Esophagus muscularis mucosa (tissue), 4 donors: ENCODE measurements at regions not wholly inside any gene's neighbourhood (a gene's known extent, or its start where the extent isn't known, plus 50 kb on each side); places are given as distances from the start of the nearest gene placed in this dataset.
"Not testable (repeated sequence)": the region's sequence is repeated elsewhere in the genome, so short reads cannot be mapped to it uniquely, and the experiment has no call there.

Experiments used
- DNase-seq: peaks from one replicate; pipeline ENCODE4 v3.0.0-alpha.2; 2017; ENCODE audit errors: extremely low spot score
- H3K27ac ChIP-seq, 4 donors: fragments of 200-600 bp; sonication (generic); replicated peaks in 1 of 4; 1 replicate in 3 of 4; 2 replicates in 1 of 4; pipeline ENCODE4 v1.5.1; 2016 to 2019; ENCODE audit warnings: mild to moderate bottlenecking in 1 of 4
- H3K27me3 ChIP-seq, 4 donors: fragments of 200-600 bp; sonication (generic); one replicate each; pipeline versions ENCODE4 v1.5.1 to v1.6.0; 2016 to 2019
- H3K36me3 ChIP-seq, 4 donors: fragments of 200-600 bp; sonication (generic); one replicate each; pipeline ENCODE4 v1.5.1; 2016 to 2019
- H3K4me1 ChIP-seq, 4 donors: fragments of 200-600 bp; sonication (generic); one replicate each; pipeline ENCODE4 v1.5.1; 2016 to 2019
- H3K4me3 ChIP-seq, 4 donors: fragments of 200-600 bp; sonication (generic); 1 replicate in 2 of 4; 2 replicates in 2 of 4; pipeline ENCODE4 v1.5.1; 2016 to 2019; ENCODE audit warnings: mild to moderate bottlenecking in 4 of 4, moderate library complexity in 1 of 4
- H3K9me3 ChIP-seq, 4 donors: fragments of 200-600 bp; sonication (generic); 1 replicate in 3 of 4; 2 replicates in 1 of 4; pipeline ENCODE4 v1.5.1; 2016 to 2019
- EP300 ChIP-seq: sonication (generic); formaldehyde crosslinking; IDR thresholded peaks from one replicate; pipeline ENCODE4 v1.6.1; 2017; ENCODE audit warnings: antibody characterized with exemption
- POLR2A ChIP-seq: fragments of 450-650 bp; IDR thresholded peaks from one replicate; pipeline ENCODE4 v1.6.1; 2017; ENCODE audit warnings: antibody characterized with exemption, moderate library complexity, mild to moderate bottlenecking, low read depth
- POLR2AphosphoS5 ChIP-seq, 2 donors: sonication (generic); formaldehyde crosslinking; IDR thresholded peaks; one replicate each; pipeline ENCODE4 v1.6.1; 2017; ENCODE audit warnings: antibody characterized with exemption in 2 of 2
- WGBS: methylation state at CpG from one replicate; pipeline ENCODE4 v1.1.5; 2018; 5-methylcytosine and 5-hydroxymethylcytosine counted together
- intact Hi-C: fragments of 100-400 bp; cut with DNase I; formaldehyde crosslinking; loops from one replicate; pipeline ENCODE4 v1.15.1; 2023
- TF ChIP-seq, protein P1 (sequence below), 3 experiments: fragments of 200-600 bp in 2 of 3; fragments of 450-650 bp in 1 of 3; sonication (generic) in 2 of 3; IDR thresholded peaks; one replicate each; pipeline ENCODE4 v1.5.1; 2017 to 2019; ENCODE audit warnings: antibody characterized with exemption in 3 of 3, mild to moderate bottlenecking in 2 of 3, moderate library complexity in 1 of 3

- Histone ChIP-seq H3K36me3 (no peaks in the 10 kb centered on the region), H3K9me3 (peaks cover 0 to 4% (median 0%) of the 10 kb centered on the region in 4 donors), H3K4me1 (no peaks in the 10 kb centered on the region), H3K27ac (no peak overlapping the region), H3K27me3 (no peaks in the 10 kb centered on the region), H3K4me3 (no peak overlapping the region)
- TF ChIP-seq POLR2AphosphoS5 (IDR thresholded peaks at IDR 0.05) (no peak), EP300 (no peak), POLR2A (no peak)
- WGBS: 39% methylated on average over 1 of the region's 1 CpG
- DNase-seq: no peak
- intact Hi-C loops: no loop called here
Observed at GRCh38 chrX:78822157-78822690, 74.7 kb downstream of the LPAR4 start.

GRCh38 chrX:78831523-78831922, 84.0 kb downstream of the LPAR4 start:
- 51% methylated on average over 3 of the region's 3 CpGs for WGBS
- Histone ChIP-seq H3K9me3 (no peaks in the 10 kb centered on the region), H3K27ac (no peak overlapping the region), H3K36me3 (no peaks in the 10 kb centered on the region), H3K4me3 (no peak overlapping the region), H3K27me3 (no peaks in the 10 kb centered on the region), H3K4me1 (no peaks in the 10 kb centered on the region)
- no peak for TF ChIP-seq POLR2A
- intact Hi-C loops: no loop called here
- DNase-seq: no peak

GRCh38 chrX:78838709-78839108, 91.2 kb downstream of the LPAR4 start:
- intact Hi-C loops: no loop called here
- Histone ChIP-seq H3K36me3 (no peaks in the 10 kb centered on the region), H3K27me3 (no peaks in the 10 kb centered on the region), H3K9me3 (no peaks in the 10 kb centered on the region), H3K27ac (no peak overlapping the region), H3K4me3 (no peak overlapping the region), H3K4me1 (no peaks in the 10 kb centered on the region)
- TF ChIP-seq, protein P1, sequence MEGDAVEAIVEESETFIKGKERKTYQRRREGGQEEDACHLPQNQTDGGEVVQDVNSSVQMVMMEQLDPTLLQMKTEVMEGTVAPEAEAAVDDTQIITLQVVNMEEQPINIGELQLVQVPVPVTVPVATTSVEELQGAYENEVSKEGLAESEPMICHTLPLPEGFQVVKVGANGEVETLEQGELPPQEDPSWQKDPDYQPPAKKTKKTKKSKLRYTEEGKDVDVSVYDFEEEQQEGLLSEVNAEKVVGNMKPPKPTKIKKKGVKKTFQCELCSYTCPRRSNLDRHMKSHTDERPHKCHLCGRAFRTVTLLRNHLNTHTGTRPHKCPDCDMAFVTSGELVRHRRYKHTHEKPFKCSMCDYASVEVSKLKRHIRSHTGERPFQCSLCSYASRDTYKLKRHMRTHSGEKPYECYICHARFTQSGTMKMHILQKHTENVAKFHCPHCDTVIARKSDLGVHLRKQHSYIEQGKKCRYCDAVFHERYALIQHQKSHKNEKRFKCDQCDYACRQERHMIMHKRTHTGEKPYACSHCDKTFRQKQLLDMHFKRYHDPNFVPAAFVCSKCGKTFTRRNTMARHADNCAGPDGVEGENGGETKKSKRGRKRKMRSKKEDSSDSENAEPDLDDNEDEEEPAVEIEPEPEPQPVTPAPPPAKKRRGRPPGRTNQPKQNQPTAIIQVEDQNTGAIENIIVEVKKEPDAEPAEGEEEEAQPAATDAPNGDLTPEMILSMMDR (IDR thresholded peaks at IDR 0.05): no peak
- no peak for DNase-seq

- WGBS: 75% methylated on average over 2 of the region's 2 CpGs
- Histone ChIP-seq H3K4me3 (no peak overlapping the region), H3K36me3 (no peaks in the 10 kb centered on the region), H3K27ac (no peak overlapping the region), H3K9me3 (no peaks in the 10 kb centered on the region), H3K27me3 (no peaks in the 10 kb centered on the region), H3K4me1 (no peaks in the 10 kb centered on the region)
- DNase-seq: no peak
- TF ChIP-seq EP300: no peak
- intact Hi-C loops: no loop called here
Observed at GRCh38 chrX:78839711-78840110, 92.2 kb downstream of the LPAR4 start.

DNA sequence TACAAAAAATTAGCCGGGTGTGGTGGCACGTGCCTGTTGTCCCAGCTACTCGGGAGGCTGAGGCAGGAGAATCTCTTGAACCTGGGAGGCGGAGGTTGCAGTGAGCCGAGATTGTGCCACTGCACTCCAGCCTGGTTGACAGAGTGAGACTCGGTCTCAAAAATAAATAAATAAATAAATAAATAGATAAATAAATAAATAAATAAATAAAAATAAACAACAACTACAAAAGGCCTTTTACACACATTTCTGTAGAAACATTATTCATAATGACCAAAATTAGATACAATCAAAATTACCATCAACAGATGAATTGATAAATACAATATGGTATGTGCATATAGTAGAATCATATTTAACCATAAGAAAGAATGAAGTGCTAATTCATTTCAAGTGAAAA, 96.7 kb downstream of the LPAR4 start:
- H3K4me3 ChIP-seq, H3K36me3 ChIP-seq: not testable (repeated sequence)
- 78% methylated on average over 6 of the region's 6 CpGs for WGBS

GRCh38 chrX:78881248-78881647, 63.9 kb upstream of the P2RY10 start:
- DNase-seq, intact Hi-C loops: not testable (repeated sequence)
- WGBS: 78% methylated on average over 3 of the region's 3 CpGs

More for the DNA sequence above, 96.7 kb downstream of the LPAR4 start:
- DNase-seq, intact Hi-C loops, H3K9me3 ChIP-seq, H3K27ac ChIP-seq, H3K4me1 ChIP-seq, H3K27me3 ChIP-seq: not testable (repeated sequence)

GRCh38 chrX:78886550-78886949, 58.6 kb upstream of the P2RY10 start:
- no peak for DNase-seq
- H3K36me3 ChIP-seq: no peaks in the 10 kb centered on the region
- H3K27me3 ChIP-seq: no peaks in the 10 kb centered on the region
- TF ChIP-seq POLR2AphosphoS5 (IDR thresholded peaks at IDR 0.05): no peak
- TF ChIP-seq, protein P1 (IDR thresholded peaks at IDR 0.05): peak; percentile 32 to 45 (median 35)
- H3K27ac ChIP-seq: no peak overlapping the region
- H3K9me3 ChIP-seq: no peaks in the 10 kb centered on the region
- intact Hi-C loops: loop anchor here (2.0 kb wide), 1 partner anchor 332 kb away; no protein-coding TSS in a partner anchor
- H3K4me3 ChIP-seq: no peak overlapping the region
- H3K4me1 ChIP-seq: no peaks in the 10 kb centered on the region
- 33% methylated on average over 5 of the region's 5 CpGs for WGBS

More at GRCh38 chrX:78881248-78881647, 63.9 kb upstream of the P2RY10 start:
- not testable (repeated sequence) for H3K4me1 ChIP-seq, H3K27ac ChIP-seq, H3K27me3 ChIP-seq, H3K36me3 ChIP-seq, H3K4me3 ChIP-seq
- peaks cover 0 to 22% (median 0%) of the 10 kb centered on the region in 4 donors for H3K9me3 ChIP-seq
